ENCODE measurements at regions not wholly inside any gene's neighbourhood (a gene's known extent, or its start where the extent isn't known, plus 50 kb on each side); places are given as distances from the start of the nearest gene placed in this dataset.

GRCh38 chr4:114318309-114318708, 280.3 kb upstream of the UGT8 start:
- Histone ChIP-seq H2BK20ac (ENCODE audit: low read length) (no peak overlapping the region), H3K79me1 (ENCODE audit: low read depth, low read length) (no peaks in the 10 kb centered on the region)
- POLR2A ChIA-PET (ENCODE audit: partially characterized antibody): no interaction called here

More at GRCh38 chr4:114318309-114318708, 280.3 kb upstream of the UGT8 start:
- Histone ChIP-seq H3K14ac (ENCODE audit: insufficient read length) (no peak overlapping the region), H3K36me3 (ENCODE audit: control insufficient read depth in 2 of 4, insufficient read depth in 4 of 4, low read length in 3 of 4) (no peaks in the 10 kb centered on the region), H4K5ac (ENCODE audit: insufficient read length, low read depth, low read length) (no peak overlapping the region), H3K27me3 (replicated peaks in 1 of 4; ENCODE audit: control insufficient read depth in 3 of 4, extremely low read depth in 1 of 4, insufficient read depth in 3 of 4, low read length in 3 of 4) (no peaks in the 10 kb centered on the region), H3K4me1 (replicated peaks in 1 of 4; ENCODE audit: control insufficient read depth in 3 of 4, insufficient read depth in 4 of 4, low read length in 3 of 4) (no peaks in the 10 kb centered on the region), H2AFZ (ENCODE audit: low read length) (no peak overlapping the region), H4K91ac (replicated peaks; ENCODE audit: insufficient read length, low read length) (no peak overlapping the region), H4K20me1 (replicated peaks in 1 of 2; ENCODE audit: control insufficient read depth in 1 of 2, insufficient read depth in 2 of 2, low read length in 2 of 2) (no peaks in the 10 kb centered on the region), H3K9me3 (ENCODE audit: insufficient read depth in 2 of 2, low read depth in 1 of 2, low read length in 1 of 2) (no peaks in the 10 kb centered on the region; a peak in 1 of 4 replicates), H3K23me2 (ENCODE audit: low read depth, low read length) (no peaks in the 10 kb centered on the region), H3K9ac (replicated peaks in 1 of 4; ENCODE audit: extremely low read depth in 1 of 4, low read depth in 3 of 4, low read length in 3 of 4) (no peak overlapping the region), H2AK5ac (ENCODE audit: low read depth, low read length) (no peak overlapping the region), H3K4me3 (ENCODE audit: extremely low read depth in 1 of 4, insufficient read depth in 2 of 4, low read depth in 3 of 4, low read length in 4 of 4) (no peak overlapping the region), H2BK120ac (replicated peaks; ENCODE audit: low read depth, low read length) (no peak overlapping the region), H2BK5ac (ENCODE audit: low read depth, low read length) (no peak overlapping the region), H3K4me2 (ENCODE audit: insufficient read depth in 1 of 2, low read depth in 2 of 2, low read length in 2 of 2) (no peak overlapping the region), H3K56ac (replicated peaks; ENCODE audit: insufficient read length, low read depth, low read length) (no peak overlapping the region), H3K4ac (replicated peaks; ENCODE audit: insufficient read length, low read depth, low read length) (no peak overlapping the region), H3K18ac (ENCODE audit: extremely low read depth, low read length) (no peak overlapping the region), H3K79me2 (ENCODE audit: control insufficient read depth in 1 of 2, insufficient read depth in 2 of 2, low read length in 2 of 2) (no peaks in the 10 kb centered on the region), H2BK15ac (ENCODE audit: low read length) (no peak overlapping the region), H3K23ac (ENCODE audit: insufficient read length) (no peak overlapping the region), H3K27ac (ENCODE audit: low read depth, low read length) (no peak overlapping the region), H4K8ac (ENCODE audit: extremely low read depth, insufficient read depth, low read length) (no peak overlapping the region), H2BK12ac (ENCODE audit: low read depth, low read length) (no peak overlapping the region)
- FAIRE-seq: no peak
- TF ChIP-seq RNF2 (IDR thresholded peaks at IDR 0.05; ENCODE audit: borderline replicate concordance, low read depth, low read length, missing control alignments, poor library complexity, severe bottlenecking) (no peak), NRF1 (IDR thresholded peaks at IDR 0.05; ENCODE audit: low read depth, low read length) (no peak), E2F6 (IDR thresholded peaks at IDR 0.05) (no peak), CTBP2 (IDR thresholded peaks at IDR 0.05; ENCODE audit: borderline replicate concordance, insufficient read depth, insufficient read length, low read length) (no peak), NANOG (IDR thresholded peaks at IDR 0.05; ENCODE audit: insufficient read depth, low read depth, low read length, poor library complexity, severe bottlenecking) (no peak), CEBPB (IDR thresholded peaks at IDR 0.05; ENCODE audit: low read depth, low read length) (no peak), SUZ12 (IDR thresholded peaks at IDR 0.05; ENCODE audit: low read length) (no peak), FOSL1 (IDR thresholded peaks at IDR 0.05; ENCODE audit: insufficient read depth, low read depth, low read length) (no peak), SIX5 (IDR thresholded peaks at IDR 0.05; ENCODE audit: low read depth, low read length) (no peak), RBBP5 (IDR thresholded peaks at IDR 0.05; ENCODE audit: borderline replicate concordance, low read depth, low read length) (no peak)
- DNase-seq (ENCODE audit: low read depth in 1 of 2, low spot score in 2 of 2): no peak
- CTCF ChIA-PET (ENCODE audit: partially characterized antibody): no interaction called here

Data from H1 (cell line).